Kidney epithelial cell (primary cell): ENCODE measurements at regions not wholly inside any gene's neighbourhood (a gene's known extent, or its start where the extent isn't known, plus 50 kb on each side); places are given as distances from the start of the nearest gene placed in this dataset.

ENCODE experiments used
- DNase-seq: peaks from one replicate; pipeline ENCODE4 v3.0.0-alpha.2; 2010; ENCODE audit warnings: low read depth
- H3K27me3 ChIP-seq: 2 replicates; pipeline ENCODE4 v1.6.0; 2011; ENCODE audit warnings: low read length; ENCODE audit not compliant: control insufficient read depth, insufficient read depth
- H3K36me3 ChIP-seq: 2 replicates; pipeline ENCODE4 v1.5.1; 2011; ENCODE audit warnings: low read length; ENCODE audit not compliant: control insufficient read depth, insufficient read depth
- H3K4me3 ChIP-seq: 2 replicates; pipeline ENCODE4 v1.5.1; 2011; ENCODE audit warnings: low read depth, mild to moderate bottlenecking, control low read depth, low read length
- TF ChIP-seq, protein P1 (sequence below): IDR thresholded peaks from 2 replicates; pipeline ENCODE4 v1.5.1; 2011; ENCODE audit warnings: mild to moderate bottlenecking, moderate library complexity, low read length, control low read depth, inconsistent platforms; ENCODE audit not compliant: insufficient read depth, poor library complexity, severe bottlenecking

DNA sequence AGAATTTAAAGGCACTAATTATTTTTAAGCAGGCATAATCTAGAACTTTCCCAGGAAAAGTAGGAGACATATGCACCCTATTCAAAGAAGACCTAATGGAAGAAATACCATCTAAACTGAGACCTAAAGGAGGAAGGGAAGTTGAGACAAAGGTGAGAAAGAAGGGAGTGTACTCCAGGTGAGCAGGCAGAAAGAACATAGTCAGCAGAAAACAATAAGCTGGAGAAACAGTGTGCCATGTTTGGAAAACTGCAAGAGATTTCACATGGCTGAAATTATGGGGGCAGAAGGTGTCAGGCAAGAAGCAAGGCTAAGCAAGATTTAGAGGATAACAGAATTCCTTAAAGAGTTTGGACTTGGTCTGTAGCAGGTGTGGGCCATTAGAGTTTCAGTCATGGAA is 167.0 kb upstream of the USP25 start:
- TF ChIP-seq, protein P1, sequence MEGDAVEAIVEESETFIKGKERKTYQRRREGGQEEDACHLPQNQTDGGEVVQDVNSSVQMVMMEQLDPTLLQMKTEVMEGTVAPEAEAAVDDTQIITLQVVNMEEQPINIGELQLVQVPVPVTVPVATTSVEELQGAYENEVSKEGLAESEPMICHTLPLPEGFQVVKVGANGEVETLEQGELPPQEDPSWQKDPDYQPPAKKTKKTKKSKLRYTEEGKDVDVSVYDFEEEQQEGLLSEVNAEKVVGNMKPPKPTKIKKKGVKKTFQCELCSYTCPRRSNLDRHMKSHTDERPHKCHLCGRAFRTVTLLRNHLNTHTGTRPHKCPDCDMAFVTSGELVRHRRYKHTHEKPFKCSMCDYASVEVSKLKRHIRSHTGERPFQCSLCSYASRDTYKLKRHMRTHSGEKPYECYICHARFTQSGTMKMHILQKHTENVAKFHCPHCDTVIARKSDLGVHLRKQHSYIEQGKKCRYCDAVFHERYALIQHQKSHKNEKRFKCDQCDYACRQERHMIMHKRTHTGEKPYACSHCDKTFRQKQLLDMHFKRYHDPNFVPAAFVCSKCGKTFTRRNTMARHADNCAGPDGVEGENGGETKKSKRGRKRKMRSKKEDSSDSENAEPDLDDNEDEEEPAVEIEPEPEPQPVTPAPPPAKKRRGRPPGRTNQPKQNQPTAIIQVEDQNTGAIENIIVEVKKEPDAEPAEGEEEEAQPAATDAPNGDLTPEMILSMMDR: no peak
- no peak overlapping the region for H3K4me3 ChIP-seq

DNA sequence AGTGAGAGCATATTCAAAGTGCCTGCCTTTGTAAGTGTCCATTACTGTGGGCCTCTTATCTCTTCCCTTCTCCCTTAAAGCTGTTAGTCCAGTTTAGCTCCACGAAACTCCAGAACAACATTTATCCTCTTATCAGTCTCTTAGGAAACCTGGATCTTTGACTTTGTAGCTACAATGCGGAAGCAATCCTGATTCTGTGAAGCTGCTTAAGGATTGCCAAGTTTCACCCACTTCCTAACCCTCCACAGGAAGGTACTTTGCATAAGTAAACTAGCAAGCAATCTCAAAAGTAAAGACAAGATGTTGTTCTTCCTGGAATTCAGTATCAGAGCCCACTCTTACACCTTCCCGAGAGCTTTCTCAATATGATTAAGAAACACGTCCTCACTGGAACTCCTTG is 164.9 kb upstream of the USP25 start:
- no peak overlapping the region for H3K4me3 ChIP-seq

More for the DNA sequence above, 167.0 kb upstream of the USP25 start:
- DNase-seq: no peak
- Histone ChIP-seq H3K27me3 (no peaks in the 10 kb centered on the region), H3K36me3 (no peaks in the 10 kb centered on the region)

DNA sequence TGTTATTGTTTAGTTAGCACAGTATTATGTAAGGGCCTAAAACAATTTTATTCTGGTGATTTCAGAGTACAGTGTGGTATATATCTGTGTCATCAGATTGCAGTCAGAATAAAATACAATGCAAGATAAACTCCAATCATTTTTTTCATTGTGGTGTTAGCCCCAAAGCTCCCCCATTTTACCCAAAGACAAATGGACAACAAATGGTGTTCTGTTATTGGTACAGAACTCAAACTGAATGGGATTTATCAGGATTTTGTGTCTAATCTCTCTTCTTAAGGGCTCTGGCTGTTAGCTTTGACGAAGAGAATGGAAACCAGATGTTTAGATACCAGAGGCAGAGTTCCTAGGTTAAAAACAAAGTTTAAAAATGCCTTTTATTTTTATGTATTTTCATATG is 163.1 kb upstream of the USP25 start:
- Histone ChIP-seq H3K4me3 (no peak overlapping the region), H3K36me3 (no peaks in the 10 kb centered on the region), H3K27me3 (no peaks in the 10 kb centered on the region)
- DNase-seq: no peak
- TF ChIP-seq, protein P1: no peak

More for the DNA sequence above, 164.9 kb upstream of the USP25 start:
- Histone ChIP-seq H3K36me3 (no peaks in the 10 kb centered on the region), H3K27me3 (no peaks in the 10 kb centered on the region)
- DNase-seq: no peak
- TF ChIP-seq, protein P1: no peak

DNA sequence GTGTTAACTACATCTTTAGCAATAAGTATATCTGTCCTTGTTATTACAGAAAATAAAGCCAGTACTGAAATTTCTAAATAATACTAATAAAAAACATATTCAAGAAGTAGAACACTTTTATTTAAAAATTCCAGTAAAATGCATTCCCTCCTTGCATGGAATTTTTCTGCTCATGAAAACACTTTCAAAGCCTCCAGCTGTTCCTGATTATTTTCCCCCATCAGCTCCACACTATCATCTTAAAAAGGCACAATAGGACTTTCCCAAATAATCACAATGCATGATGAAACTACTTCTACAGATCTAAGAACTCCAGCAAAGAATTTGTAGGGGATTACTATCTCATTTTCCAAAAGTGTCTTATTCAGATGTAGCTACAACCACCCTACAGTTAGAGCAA is 162.6 kb upstream of the USP25 start:
- no peak overlapping the region for H3K4me3 ChIP-seq
- DNase-seq: no peak
- no peaks in the 10 kb centered on the region for H3K27me3 ChIP-seq
- TF ChIP-seq, protein P1: no peak
- H3K36me3 ChIP-seq: no peaks in the 10 kb centered on the region

DNA sequence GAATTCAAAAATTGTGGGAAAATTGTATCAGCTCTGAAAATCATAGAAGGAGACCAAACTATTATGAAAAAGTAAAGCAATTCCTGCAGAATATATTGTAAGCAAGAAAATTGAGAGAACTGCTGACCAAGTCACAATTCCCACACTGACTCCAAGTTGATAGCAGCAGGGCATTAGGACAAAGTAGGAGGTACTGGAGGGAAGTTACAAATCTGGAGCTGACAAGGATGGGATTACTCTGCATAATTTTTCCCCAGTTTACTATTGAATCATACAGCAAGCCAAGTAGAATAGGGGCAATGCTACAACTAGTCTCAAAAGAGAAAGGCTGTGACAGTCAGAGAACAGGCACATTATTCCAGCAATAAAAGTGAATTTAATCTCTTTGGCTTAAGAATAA is 161.3 kb upstream of the USP25 start:
- TF ChIP-seq, protein P1: no peak

DNA sequence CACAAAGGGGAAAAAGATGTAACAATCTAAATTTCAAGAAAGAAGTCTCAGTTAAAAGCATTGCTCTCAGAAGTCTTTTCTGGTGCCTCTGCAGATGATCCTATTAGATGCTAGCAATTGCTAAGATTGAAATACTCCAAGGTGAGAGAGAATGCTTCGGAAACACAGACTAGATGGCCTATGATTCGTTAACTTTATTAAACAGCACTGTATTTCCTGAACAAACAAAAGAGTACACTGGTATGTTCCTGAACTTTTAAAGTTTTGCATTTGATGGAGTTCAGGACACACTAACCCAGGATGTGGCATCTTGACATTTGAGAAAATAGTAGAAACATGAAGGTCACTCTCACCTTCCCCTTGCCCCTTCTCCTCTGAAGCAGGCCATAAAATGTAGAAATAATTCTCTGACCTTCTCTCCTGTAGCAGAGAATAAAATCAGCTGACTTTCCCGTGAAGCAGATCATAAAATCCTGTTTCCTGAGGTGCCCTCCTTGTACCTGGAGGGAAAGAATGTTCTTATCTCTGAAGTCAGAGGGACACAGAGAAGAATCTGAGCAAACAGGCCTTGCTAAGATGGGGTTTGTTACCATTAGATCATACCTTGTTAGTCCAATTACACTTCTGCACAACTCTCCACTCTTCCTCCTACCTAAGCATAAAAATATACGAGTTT is 142.9 kb upstream of the USP25 start:
- Histone ChIP-seq H3K4me3 (no peak overlapping the region), H3K36me3 (no peaks in the 10 kb centered on the region), H3K27me3 (no peaks in the 10 kb centered on the region)
- TF ChIP-seq, protein P1: no peak
- no peak for DNase-seq

More for the DNA sequence above, 161.3 kb upstream of the USP25 start:
- H3K4me3 ChIP-seq: no peak overlapping the region
- DNase-seq: no peak
- no peaks in the 10 kb centered on the region for H3K27me3 ChIP-seq
- no peaks in the 10 kb centered on the region for H3K36me3 ChIP-seq
